HG02571 (cell line): ENCODE measurements at regions not wholly inside any gene's neighbourhood (a gene's known extent, or its start where the extent isn't known, plus 50 kb on each side); places are given as distances from the start of the nearest gene placed in this dataset.
"Not testable (repeated sequence)": the region's sequence is repeated elsewhere in the genome, so short reads cannot be mapped to it uniquely, and the experiment has no call there.

Experiments
- ATAC-seq: cut with Tn5 transposase; IDR thresholded peaks from one replicate; pipeline ENCODE4 v1.9.1; 2021; ENCODE audit warnings: mild to moderate bottlenecking, moderate library complexity; ENCODE audit not compliant: unreplicated experiment

DNA sequence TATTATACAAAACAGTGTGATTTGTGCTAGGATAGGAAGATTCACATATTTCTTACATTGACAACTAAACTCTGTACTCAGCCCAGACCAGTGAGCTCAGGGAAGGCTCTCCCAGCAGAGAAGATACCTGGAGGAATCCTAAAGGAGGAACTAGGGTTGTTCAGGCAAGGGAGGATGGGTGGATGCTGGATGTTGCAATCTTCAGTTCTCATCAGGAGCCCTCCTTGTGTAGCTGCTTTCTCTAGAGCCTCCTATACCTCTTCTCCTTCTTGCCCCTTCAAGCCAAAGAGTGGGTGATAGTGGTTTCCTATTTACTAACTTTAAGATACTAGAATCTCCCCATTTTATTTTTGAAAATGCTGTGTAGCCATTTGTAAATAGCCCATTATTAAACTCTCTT, 117.3 kb downstream of the NKX6-1 start:
- no peak for ATAC-seq

GRCh38 chr4:84379917-84380641, 119.0 kb downstream of the NKX6-1 start:
- ATAC-seq = no peak

- ATAC-seq = no peak
Observed at GRCh38 chr4:84378983-84379382, 120.1 kb downstream of the NKX6-1 start.

- no peak for ATAC-seq
Observed at GRCh38 chr4:84378356-84378755, 120.7 kb downstream of the NKX6-1 start.

DNA sequence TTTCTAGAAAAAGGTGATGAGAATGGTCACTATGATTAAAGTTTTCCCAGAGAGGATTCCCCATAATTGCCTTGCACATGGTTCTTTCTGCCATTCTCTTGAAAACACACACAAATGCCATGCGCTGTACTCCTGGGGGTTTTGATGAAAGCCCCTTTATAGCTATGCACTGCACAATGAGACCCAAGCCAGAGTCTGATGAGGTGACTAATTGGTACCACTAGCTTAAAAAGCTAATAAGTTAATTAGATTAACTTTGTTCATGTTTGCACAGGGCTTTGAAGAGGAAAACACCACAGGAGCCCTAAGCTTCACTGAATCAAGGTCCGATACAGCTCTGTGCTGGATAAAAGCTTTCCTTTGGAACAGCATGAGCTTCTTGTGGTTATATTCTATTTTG, 132.2 kb downstream of the NKX6-1 start:
- no peak for ATAC-seq

DNA sequence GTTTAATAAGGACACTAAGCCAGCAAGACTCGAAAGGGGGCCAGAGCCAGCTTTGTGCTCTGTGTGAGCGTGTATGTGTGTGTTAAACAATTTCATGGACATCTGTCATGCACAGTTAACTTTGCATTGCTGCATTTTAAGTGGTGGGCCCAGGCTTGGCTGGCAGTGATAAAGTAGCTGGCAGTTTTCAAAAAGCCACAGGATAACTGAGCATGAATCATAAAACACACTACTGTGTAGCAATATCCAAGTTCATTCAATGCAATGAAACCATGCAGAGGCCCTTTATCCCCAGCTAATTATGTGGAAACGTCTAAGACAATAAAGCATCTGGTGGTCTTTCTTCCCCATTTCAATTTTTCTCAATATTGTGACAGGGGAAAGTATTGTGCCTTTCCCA, 132.9 kb downstream of the NKX6-1 start:
- ATAC-seq = no peak

DNA sequence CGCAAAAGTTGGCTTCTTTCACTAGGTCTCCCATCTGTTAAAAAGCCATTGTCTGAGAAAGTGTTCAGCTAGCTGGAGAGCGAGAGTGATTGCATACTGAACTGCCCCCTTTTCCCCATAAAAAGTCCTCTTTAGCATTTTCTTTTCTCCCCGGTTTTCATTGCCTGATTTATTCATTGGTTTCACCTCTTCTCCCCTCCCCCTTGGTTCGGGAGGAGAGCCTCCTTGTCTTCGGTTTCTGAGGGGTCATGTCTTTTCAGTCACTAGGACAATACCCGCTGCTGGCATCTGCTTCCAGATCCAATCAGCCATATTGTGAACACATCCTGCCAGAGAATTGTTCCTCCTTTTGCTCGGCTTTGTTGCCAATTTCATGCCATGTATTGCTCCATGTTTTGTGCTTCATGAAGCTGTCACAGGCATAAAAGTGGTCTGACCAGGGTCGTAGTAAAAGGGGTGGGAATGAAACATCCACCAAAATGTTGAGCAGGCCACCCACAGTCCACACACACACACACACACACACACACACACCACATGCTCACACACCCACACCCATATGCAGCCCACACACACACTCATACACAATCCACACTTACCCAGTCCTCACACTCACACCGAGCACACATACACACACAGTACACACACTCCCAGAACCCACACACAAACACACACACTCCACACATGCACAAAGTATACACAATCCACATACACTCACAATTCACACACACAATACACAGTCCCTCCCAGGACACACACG, 136.0 kb downstream of the NKX6-1 start:
- ATAC-seq = no peak

GRCh38 chr4:84342161-84342560, 156.9 kb downstream of the NKX6-1 start:
- no peak for ATAC-seq

DNA sequence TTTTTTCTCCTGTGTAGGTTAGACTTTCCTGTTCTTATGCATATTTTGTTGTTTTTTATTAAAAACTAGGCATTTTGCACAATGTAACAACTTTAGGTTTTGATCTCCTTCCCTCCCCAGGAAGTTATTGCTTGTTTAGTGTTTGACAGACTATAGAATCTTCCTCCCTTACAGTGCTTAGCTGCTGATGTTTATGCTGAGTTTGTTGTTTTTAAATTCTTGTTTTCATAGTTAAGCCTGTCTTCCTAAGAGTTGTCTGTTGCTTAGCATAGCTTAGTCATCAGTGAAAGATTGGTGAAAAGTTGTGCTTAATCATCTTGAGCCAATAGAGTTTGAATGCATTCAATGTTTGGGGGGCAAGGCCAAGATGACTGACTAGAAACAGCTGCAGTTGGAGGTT, 157.5 kb downstream of the NKX6-1 start:
- no peak for ATAC-seq

DNA sequence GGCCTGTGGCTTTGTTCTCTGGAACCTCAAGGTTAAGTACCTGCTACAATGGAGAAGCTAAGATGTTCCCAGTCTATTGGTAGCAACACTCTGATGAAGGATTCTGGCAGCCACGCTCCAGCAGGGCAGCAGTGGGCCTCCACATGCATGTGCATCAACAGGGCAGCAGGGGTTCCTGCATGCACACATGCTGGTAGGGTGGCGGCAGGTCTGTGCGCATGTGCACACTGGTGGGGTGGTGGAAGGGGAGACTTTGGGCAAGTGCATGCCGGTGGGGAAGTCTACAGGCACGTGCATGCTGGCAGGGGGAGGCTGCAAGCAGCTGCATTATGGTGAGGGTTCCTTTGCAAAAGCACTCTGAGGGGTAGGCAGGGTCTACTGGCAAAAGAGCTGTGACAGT, 160.7 kb downstream of the NKX6-1 start:
- ATAC-seq = no peak

DNA sequence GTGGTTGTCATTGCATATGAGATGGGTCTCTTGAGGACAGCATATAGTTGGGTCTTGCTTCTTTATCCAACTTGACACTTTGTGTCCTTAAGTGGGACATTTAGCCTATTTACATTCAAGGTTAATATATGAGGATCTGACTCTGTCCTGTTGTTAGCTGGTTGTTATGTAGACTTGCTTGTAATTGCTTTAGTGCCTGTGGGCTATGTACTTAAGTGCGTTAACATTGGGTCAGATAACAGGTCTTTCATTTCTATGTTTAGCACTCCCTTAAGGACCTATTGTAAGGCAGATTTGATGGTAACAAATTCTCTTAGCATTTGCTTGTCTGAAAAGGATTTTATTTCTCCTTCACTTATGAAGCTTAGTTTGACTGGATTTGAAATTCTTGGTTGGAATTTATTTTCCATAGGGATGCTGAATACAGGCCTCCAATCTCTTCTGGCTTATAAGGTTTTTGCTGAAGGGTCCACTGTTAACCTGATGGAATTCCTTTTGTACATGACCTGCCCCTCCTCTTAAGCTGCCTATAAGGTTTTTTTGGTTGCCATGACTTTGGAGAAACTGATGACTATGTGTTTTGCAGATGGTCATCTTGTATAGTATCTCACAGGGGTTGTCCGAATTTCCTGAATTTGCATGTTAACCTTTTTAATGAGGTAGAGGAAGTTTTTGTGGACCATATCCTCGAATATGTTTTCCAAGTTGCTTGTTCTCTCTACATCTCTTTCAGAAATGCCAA, 162.0 kb downstream of the NKX6-1 start:
- ATAC-seq = no peak

DNA sequence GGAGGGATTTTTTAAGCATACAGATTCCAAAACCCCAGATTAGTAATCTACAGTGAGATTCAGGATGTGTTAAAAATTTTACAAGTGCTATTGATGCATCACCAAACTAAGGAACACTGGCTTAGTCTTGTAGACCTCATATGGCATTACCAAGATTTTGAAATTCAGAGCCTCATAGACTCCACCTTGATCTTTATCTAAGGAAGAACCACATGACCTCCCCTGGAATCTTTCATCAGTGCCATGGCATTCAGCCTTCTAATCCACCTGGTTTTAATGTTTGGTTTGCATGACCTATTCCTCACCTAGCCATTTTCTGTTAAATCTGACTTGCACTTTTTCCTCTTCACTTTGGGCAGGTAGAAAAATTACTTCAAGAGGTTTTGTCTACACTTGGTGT, 171.6 kb downstream of the NKX6-1 start:
- ATAC-seq = no peak

GRCh38 chr4:84325625-84326024, 173.5 kb downstream of the NKX6-1 start:
- ATAC-seq = no peak

GRCh38 chr4:84324303-84325245, 174.5 kb downstream of the NKX6-1 start:
- no peak for ATAC-seq

- ATAC-seq = no peak
Observed at GRCh38 chr4:84319124-84319523, 180.0 kb downstream of the NKX6-1 start.

- no peak for ATAC-seq
Observed at GRCh38 chr4:84317513-84317912, 181.6 kb downstream of the NKX6-1 start.

DNA sequence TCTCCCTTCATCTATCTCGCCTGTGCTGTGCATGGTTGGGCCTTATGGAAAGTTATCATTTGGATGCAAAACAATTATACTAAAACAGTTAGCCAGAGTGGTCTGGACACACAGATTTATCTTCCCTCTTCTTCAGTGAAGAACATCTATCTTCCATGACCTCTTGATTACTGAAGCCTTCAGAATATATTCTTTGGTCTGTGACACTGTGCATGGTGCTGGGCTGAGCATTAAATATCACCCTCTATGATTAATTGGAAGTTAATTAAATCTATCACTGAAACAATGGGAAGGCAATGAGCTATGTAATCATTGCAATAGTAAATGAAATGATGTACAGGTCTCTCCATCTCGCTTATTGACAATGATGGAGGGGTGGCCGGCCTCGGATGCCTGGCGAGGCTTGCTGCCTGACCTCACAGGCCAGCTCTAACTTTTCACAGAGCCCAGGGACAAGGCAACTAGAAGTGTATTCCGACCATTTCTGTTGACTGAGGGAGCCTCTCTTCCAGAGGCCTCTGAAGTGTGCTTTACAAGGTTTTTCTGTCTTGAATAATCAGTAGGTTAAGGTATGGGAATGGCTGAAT, 186.6 kb downstream of the NKX6-1 start:
- no peak for ATAC-seq

DNA sequence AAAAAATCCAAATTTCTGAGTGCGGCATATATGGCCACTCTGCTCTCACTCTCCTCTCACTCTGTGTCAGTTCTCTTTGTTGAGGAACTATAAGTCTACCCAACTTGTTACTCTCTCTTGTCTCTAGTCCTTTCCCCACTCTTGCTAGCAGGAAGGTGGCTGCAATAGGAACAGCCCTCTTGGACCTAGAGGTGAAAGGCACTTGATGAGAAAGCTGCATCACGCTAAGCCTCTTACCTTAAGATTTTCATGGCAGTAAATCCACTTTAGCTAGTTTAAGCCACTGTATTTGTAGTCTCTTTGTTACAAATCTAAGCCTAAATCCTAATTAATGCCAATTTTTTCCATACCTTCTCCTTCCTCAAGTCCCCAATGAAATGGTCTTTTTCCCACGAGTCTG, 189.9 kb downstream of the NKX6-1 start:
- ATAC-seq = no peak

DNA sequence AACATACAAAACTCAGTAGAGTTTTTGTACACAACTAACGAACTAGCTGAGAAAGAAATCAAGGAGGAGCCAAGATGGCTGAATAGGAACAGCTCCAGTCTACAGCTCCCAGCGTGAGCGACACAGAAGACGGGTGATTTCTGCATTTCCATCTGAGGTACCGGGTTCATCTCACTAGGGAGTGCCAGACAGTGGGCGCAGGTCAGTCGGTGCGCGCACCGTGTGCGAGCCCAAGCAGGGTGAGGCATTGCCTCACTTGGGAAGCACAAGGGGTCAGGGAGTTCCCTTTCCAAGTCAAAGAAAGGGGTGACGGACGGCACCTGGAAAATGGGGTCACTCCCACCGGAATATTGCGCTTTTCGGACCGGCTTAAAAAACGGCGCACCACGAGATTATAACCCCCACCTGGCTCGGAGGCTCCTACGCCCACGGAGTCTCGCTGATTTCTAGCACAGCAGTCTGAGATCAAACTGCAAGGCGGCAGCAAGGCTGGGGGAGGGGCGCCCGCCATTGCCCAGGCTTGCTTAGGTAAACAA, 200.3 kb downstream of the NKX6-1 start:
- ATAC-seq = not testable (repeated sequence)
